Peyer's patch (tissue), 4 donors: ENCODE measurements at regions not wholly inside any gene's neighbourhood (a gene's known extent, or its start where the extent isn't known, plus 50 kb on each side); places are given as distances from the start of the nearest gene placed in this dataset.

Experiments used
- CTCF ChIP-seq, 6 experiments: fragments of 450-650 bp in 4 of 6; fragments of 200-600 bp in 2 of 6; sonication (generic) in 1 of 6; IDR thresholded peaks; one replicate each; pipeline ENCODE4 v1.5.1; 2017 to 2019; ENCODE audit warnings: antibody characterized with exemption in 6 of 6, mild to moderate bottlenecking in 3 of 6, moderate library complexity in 1 of 6
- POLR2A ChIP-seq, 2 donors: fragments of 450-650 bp; IDR thresholded peaks; one replicate each; pipeline ENCODE4 v1.5.1; 2017; ENCODE audit warnings: antibody characterized with exemption in 2 of 2, mild to moderate bottlenecking in 2 of 2, moderate library complexity in 2 of 2

- no peak for TF ChIP-seq CTCF (IDR thresholded peaks at IDR 0.05)
- TF ChIP-seq POLR2A (IDR thresholded peaks at IDR 0.05) = no peak
Measured at GRCh38 chr9:16310278-16311110, 560.0 kb downstream of the BNC2 start.
